ENCODE measurements at regions not wholly inside any gene's neighbourhood (a gene's known extent, or its start where the extent isn't known, plus 50 kb on each side); places are given as distances from the start of the nearest gene placed in this dataset.

- peak; percentile 24 for DNase-seq (ENCODE audit: low read depth, low spot score)
- no peak overlapping the region for H3K27ac ChIP-seq
These were observed 217.6 kb downstream of the ARRDC4 start for GRCh38 chr15:98177966-98178592.

GRCh38 chr15:98178861-98179260, 218.4 kb downstream of the ARRDC4 start:
- no peak for DNase-seq (ENCODE audit: low read depth, low spot score)
- H3K27ac ChIP-seq: no peak overlapping the region

DNA sequence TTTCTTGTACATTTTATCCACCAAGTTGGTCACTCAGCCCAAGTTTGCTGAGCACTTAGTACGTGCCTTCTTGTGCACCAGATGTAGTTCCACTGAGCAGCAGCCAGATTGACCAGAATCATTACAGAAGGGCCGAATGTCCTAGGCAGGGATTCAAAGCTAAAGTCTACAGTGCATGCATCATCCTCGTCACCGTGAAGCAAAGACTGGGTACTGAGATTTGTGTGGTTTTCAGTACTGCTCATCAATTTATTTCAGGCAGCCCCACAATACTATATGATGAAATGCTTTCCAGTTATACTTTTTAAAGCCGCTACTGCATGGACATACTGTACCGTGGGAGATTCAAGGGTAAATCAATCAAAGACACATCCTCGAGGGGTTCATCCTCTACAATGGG, 227.0 kb downstream of the ARRDC4 start:
- no peak for DNase-seq (ENCODE audit: low read depth, low spot score)
- no peak overlapping the region for H3K27ac ChIP-seq

DNA sequence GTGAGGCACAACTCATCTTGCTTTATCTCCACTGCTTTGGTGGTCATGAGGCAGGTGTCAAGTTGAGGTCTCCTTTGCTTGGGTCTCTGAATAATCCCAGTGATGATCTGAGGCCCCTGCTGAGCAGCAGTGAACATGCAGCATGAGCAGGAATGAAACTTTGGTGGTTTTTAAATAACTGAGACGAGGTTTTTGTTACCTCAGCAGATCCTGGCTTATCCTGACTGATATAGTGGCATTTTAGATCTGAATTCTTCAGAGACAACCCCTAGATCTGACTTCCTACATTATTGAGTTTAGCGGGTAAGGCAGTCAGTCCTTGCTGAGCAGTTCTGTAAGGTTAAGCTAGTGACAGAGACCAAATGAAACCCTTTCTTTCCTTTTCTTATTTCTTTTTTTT, 230.4 kb downstream of the ARRDC4 start:
- no peak overlapping the region for H3K27ac ChIP-seq
- no peak for DNase-seq (ENCODE audit: low read depth, low spot score)

- H3K27ac ChIP-seq: no peak overlapping the region
- no peak for DNase-seq (ENCODE audit: low read depth, low spot score)
These were observed 235.3 kb downstream of the ARRDC4 start for GRCh38 chr15:98195796-98196195.

GRCh38 chr15:98196371-98196770, 235.9 kb downstream of the ARRDC4 start:
- H3K27ac ChIP-seq: no peak overlapping the region

DNA sequence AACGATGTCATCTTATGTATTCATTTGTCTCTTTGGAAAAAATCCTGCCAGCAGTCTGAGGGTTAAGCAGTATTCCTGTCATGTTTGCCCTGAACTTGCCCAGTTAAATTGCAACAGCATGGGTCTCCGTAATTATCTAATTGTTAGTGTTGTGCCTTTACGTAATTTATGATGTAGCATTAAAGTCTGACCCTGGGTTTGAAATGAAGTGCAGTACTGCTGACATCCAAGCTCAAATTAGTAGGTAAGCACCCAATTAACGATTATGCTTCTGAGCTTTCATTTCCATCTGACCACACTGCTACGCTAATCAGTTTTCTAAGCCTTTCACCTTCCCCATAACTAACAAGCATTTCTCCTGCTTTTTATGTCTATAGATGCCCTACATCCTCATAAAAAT, 241.8 kb downstream of the ARRDC4 start:
- no peak for DNase-seq (ENCODE audit: low read depth, low spot score)
- no peak overlapping the region for H3K27ac ChIP-seq

More at GRCh38 chr15:98196371-98196770, 235.9 kb downstream of the ARRDC4 start:
- DNase-seq (ENCODE audit: low read depth, low spot score): no peak

DNA sequence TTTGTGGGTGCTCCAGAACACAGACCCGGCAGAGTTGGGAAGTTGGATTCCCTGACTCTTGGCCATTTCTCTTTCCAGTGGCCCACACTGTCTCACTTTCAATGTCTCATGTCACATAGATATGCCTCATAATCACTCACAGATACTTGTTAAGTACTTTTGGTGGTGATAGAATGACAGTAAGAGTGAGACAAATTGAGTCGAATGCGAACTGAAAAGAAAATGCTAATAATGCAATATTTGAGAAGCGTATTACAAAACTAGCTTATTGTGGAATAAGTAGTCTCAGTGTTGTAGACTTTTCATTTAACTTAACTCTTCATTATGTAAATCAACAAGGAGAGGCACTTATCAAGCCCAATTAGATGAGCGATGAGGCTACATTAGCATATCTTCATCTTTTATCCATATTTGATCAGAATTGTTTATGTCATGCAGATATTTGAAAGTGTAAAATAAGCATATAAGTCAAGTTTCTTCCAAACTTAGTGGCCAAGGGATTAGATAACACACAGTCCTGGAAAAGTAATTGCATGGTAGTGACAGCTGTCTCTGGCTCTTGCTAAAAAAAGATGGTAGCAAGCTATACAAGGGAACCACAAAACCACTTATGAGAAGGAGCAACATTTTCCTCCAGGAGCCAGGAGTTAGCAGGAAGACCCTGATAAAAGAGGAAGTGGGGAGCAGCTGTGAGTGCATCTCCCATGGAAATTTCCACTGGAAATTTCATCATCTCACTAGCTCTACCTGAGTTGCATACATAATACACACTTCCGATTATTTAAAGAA, 243.6 kb downstream of the ARRDC4 start:
- no peak overlapping the region for H3K27ac ChIP-seq
- no peak for DNase-seq (ENCODE audit: low read depth, low spot score)

- H3K27ac ChIP-seq: no peak overlapping the region
- no peak for DNase-seq (ENCODE audit: low read depth, low spot score)
These were observed 247.4 kb downstream of the ARRDC4 start for GRCh38 chr15:98207928-98208327.

DNA sequence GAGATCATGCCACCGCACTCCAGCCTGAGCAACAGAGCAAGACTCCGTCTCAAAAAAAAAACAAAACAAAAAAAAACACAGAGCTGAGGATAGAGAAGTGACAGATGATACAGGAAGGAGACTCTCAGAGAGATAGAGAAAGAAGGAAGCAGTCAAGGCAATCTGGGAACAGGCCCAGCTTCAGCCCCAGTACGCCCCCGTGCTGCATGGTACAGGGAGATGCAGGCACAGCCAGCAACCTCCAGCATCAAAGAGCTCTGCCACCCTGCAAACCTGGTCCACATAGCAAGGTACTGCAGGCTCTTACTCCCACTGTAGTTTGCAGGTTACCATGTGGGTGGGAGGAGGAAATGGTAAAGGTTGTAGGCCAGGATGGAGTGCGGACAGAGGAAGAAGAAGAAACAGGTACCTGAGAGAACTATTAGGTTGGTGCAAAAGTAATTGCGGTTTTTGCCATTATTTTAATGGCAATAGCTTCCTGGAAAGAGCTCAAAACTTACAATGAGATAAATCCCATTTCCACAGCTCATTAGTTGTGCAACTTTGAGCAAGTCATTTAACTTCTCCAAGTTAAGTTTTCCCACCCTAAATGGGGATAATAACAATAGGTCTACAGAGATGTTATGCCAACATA, 253.0 kb downstream of the ARRDC4 start:
- DNase-seq (ENCODE audit: low read depth, low spot score): no peak
- no peak overlapping the region for H3K27ac ChIP-seq

GRCh38 chr15:98216166-98216565, 255.7 kb downstream of the ARRDC4 start:
- DNase-seq (ENCODE audit: low read depth, low spot score): no peak
- H3K27ac ChIP-seq: no peak overlapping the region

GRCh38 chr15:98217356-98217755, 256.9 kb downstream of the ARRDC4 start:
- DNase-seq (ENCODE audit: low read depth, low spot score): no peak
- H3K27ac ChIP-seq: no peak overlapping the region

GRCh38 chr15:98221144-98221543, 260.6 kb downstream of the ARRDC4 start:
- no peak for DNase-seq (ENCODE audit: low read depth, low spot score)
- H3K27ac ChIP-seq: no peak overlapping the region

DNA sequence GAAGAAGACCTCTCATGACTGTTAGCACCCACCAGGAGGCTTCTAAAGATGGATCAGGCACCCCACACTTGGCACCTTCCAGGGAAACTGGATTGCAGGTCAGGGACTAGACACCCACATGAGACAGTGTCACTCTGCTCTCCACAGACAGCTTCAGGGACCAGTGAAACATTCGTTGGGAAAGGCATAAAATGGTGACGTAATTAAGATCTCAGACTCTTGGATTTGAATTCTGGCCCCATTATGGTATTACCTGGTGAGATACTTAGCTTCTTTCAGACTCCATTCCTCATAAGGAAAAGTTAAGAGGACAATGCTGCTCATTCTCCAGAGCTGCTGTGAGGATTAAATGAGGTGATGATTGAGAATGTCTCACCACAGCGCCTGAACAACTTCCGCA, 261.1 kb downstream of the ARRDC4 start:
- H3K27ac ChIP-seq: no peak overlapping the region
- no peak for DNase-seq (ENCODE audit: low read depth, low spot score)

GRCh38 chr15:98226149-98226548, 265.6 kb downstream of the ARRDC4 start:
- H3K27ac ChIP-seq: no peak overlapping the region
- no peak for DNase-seq (ENCODE audit: low read depth, low spot score)

GRCh38 chr15:98226578-98226977, 266.1 kb downstream of the ARRDC4 start:
- no peak for DNase-seq (ENCODE audit: low read depth, low spot score)
- no peak overlapping the region for H3K27ac ChIP-seq

DNA sequence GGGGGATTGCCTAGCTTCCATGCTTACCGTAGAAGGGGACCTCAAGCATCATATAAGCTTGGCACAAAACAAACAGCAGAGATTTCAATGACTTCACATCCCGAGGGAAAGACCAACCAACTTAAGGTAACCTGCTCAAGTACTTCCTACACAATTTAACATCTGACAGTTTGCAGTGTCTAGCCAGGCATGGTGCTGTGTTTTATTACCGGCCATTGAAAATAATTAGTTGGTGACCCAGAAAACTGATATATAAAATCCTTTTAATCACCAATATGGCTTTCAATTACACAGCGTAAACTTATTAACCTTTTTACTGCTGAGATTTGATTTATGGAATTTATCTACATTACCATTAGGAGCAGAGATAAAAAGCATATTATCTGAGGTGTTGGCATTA, 268.3 kb downstream of the ARRDC4 start:
- no peak overlapping the region for H3K27ac ChIP-seq
- no peak for DNase-seq (ENCODE audit: low read depth, low spot score)

DNA sequence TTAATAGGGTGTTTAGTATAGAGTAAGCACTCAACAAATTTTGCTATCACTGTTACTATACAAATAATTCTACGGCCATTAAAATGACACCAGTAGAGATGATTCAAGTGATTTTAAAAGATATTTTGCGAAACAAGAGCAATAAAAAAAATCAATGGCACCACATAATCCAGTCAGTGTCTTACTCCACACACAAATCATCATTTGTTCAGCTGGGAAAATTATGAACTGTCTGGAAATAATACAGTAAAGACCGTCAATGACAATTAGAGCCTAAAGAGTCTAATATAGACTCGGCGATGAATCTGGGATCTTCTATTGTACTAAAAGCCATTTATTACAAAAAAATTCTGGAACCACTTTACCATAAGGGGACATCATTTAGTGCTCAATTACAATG, 270.5 kb downstream of the ARRDC4 start:
- H3K27ac ChIP-seq: no peak overlapping the region
- no peak for DNase-seq (ENCODE audit: low read depth, low spot score)

DNA sequence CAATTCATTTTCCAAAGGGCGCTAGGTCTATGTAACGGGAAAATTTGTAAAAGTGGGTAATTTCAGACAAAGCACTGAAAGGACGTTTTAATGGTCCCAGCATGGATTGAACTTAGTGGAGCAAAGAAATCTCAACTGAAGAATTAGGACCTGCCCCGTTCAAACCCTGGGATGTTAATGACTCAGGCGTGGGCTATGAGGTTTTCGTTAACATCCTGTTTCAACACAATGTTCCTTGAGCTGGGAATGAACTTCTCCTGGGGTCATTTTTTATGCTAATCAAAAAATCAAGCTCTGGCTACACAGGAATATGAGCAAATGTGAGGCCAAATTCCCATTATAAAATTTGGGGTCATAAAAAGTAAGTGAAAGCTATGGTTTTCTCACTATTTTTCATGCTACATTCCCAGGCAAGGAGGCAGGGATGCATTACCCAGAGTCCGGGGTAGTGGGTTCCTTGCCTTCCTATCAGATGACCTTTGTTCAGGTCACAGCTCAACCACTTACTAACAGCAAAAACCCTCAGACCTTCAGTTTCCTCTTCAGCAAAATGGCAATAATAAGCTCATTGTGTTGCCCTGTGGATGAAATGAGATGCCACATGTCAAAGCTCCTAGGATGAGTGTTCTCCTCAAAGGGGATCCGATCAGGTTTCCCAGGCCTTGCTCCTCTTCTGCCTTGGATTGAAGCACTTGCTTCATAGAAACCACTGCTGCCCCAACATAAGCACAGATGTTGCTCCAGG, 271.4 kb downstream of the ARRDC4 start:
- no peak overlapping the region for H3K27ac ChIP-seq
- no peak for DNase-seq (ENCODE audit: low read depth, low spot score)

DNA sequence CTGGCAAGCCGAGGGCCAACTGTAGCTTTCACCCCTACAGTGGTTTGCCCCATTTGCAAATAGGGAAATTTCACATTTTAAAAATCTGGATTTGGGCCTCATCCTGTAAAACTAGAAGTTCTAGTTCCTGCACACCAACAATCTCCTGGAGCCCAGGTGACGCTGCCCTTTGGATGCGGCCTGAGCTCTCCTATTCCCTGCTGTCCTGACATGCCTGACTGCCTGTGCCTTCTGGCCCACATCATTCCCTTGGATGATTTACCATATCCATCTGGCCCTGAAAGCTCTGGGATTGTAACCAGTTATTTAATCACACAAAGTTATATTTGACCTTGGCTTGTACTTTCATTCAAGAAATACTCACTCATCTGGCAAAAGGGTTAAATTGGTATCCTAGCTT, 272.3 kb downstream of the ARRDC4 start:
- no peak overlapping the region for H3K27ac ChIP-seq
- DNase-seq (ENCODE audit: low read depth, low spot score): no peak

DNA sequence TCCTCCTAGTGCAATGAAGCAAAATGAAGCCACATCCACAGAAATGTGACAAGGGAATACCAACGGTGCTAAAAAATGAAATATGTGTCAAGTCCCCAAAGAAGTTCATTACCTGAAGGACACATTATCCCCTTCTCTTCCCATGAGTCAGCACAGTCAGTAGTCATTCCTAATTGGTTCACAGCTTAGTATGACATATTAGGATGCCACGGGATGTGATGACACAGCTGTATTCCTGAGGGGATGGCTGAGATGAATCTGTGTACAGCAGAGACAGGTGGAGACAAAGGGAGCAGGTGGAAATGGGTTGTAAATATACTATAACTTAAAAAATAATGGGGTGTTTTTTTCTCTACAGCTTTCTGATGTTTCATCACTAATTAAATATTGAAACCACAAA, 273.4 kb downstream of the ARRDC4 start:
- no peak for DNase-seq (ENCODE audit: low read depth, low spot score)

More for the DNA sequence above, 273.4 kb downstream of the ARRDC4 start:
- H3K27ac ChIP-seq: no peak overlapping the region
